ENCODE measurements at regions not wholly inside any gene's neighbourhood (a gene's known extent, or its start where the extent isn't known, plus 50 kb on each side); places are given as distances from the start of the nearest gene placed in this dataset.

GRCh38 chr5:14980698-14981097, 109.1 kb upstream of the ANKH start:
- no peak for TF ChIP-seq POLR2A (IDR thresholded peaks at IDR 0.05)
- TF ChIP-seq, protein P1, sequence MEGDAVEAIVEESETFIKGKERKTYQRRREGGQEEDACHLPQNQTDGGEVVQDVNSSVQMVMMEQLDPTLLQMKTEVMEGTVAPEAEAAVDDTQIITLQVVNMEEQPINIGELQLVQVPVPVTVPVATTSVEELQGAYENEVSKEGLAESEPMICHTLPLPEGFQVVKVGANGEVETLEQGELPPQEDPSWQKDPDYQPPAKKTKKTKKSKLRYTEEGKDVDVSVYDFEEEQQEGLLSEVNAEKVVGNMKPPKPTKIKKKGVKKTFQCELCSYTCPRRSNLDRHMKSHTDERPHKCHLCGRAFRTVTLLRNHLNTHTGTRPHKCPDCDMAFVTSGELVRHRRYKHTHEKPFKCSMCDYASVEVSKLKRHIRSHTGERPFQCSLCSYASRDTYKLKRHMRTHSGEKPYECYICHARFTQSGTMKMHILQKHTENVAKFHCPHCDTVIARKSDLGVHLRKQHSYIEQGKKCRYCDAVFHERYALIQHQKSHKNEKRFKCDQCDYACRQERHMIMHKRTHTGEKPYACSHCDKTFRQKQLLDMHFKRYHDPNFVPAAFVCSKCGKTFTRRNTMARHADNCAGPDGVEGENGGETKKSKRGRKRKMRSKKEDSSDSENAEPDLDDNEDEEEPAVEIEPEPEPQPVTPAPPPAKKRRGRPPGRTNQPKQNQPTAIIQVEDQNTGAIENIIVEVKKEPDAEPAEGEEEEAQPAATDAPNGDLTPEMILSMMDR (IDR thresholded peaks at IDR 0.05): no peak

Measured in sigmoid colon (tissue), 3 donors.